LNCAP (cell line): ENCODE measurements at regions not wholly inside any gene's neighbourhood (a gene's known extent, or its start where the extent isn't known, plus 50 kb on each side); places are given as distances from the start of the nearest gene placed in this dataset.

ENCODE experiments used
- CTCF ChIP-seq: fragments of 450-650 bp; IDR thresholded peaks from 2 replicates; pipeline ENCODE4 v1.5.1; 2017; ENCODE audit warnings: mild to moderate bottlenecking

GRCh38 chr12:60211244-60211643, 615.4 kb downstream of the SLC16A7 start:
- no peak for TF ChIP-seq CTCF

GRCh38 chr12:60212159-60213000, 616.6 kb downstream of the SLC16A7 start:
- TF ChIP-seq CTCF = no peak

GRCh38 chr12:60216226-60216625, 620.4 kb downstream of the SLC16A7 start:
- TF ChIP-seq CTCF = no peak

GRCh38 chr12:60223242-60223641, 627.4 kb downstream of the SLC16A7 start:
- TF ChIP-seq CTCF = no peak

GRCh38 chr12:60225216-60226000, 629.6 kb downstream of the SLC16A7 start:
- TF ChIP-seq CTCF = no peak

- no peak for TF ChIP-seq CTCF
These were observed 632.1 kb downstream of the SLC16A7 start for GRCh38 chr12:60227916-60228315.

- no peak for TF ChIP-seq CTCF
These were observed 634.2 kb downstream of the SLC16A7 start for GRCh38 chr12:60230056-60230455.
